A549 (cell line): ENCODE measurements at regions not wholly inside any gene's neighbourhood (a gene's known extent, or its start where the extent isn't known, plus 50 kb on each side); places are given as distances from the start of the nearest gene placed in this dataset.

Experiments used
- BHLHE40 ChIP-seq: IDR thresholded peaks from 2 replicates; pipeline ENCODE4 v1.6.1; 2012; ENCODE audit warnings: low read depth, low read length, inconsistent platforms
- CBX2 ChIP-seq: fragments of 200-600 bp; sonication (generic); IDR thresholded peaks from 2 replicates; pipeline ENCODE4 v1.6.1; 2016; ENCODE audit warnings: low read depth, mild to moderate bottlenecking, borderline replicate concordance
- CEBPB ChIP-seq, 2 experiments: fragments of >200 bp in 1 of 2; sonication (Bioruptor Twin) in 1 of 2; formaldehyde crosslinking in 1 of 2; IDR thresholded peaks; 2 replicates each; pipeline ENCODE4 v1.6.1; 2012 to 2016
- CHD2 ChIP-seq: fragments of 150-350 bp; IDR thresholded peaks from 2 replicates; pipeline ENCODE4 v1.6.1; 2014; ENCODE audit warnings: low read length; ENCODE audit not compliant: partially characterized antibody
- ESRRA ChIP-seq: fragments of 150-350 bp; IDR thresholded peaks from 2 replicates; pipeline ENCODE4 v1.6.1; 2014; ENCODE audit warnings: mild to moderate bottlenecking, low read length, borderline replicate concordance
- POLR2A ChIP-seq: IDR thresholded peaks from 2 replicates; pipeline ENCODE4 v1.6.1; 2012; ENCODE audit warnings: mild to moderate bottlenecking, low read length
- SMC3 ChIP-seq: fragments of >200 bp; sonication (Bioruptor Twin); formaldehyde crosslinking; IDR thresholded peaks from 3 replicates; pipeline ENCODE4 v1.6.1; 2018; ENCODE audit warnings: inconsistent platforms
- TF ChIP-seq, protein P1 (sequence below): fragments of >200 bp; sonication (Bioruptor Twin); formaldehyde crosslinking; IDR thresholded peaks from 3 replicates; pipeline ENCODE4 v1.5.1; 2016
- TF ChIP-seq, protein P2 (sequence below): fragments of 450-650 bp; IDR thresholded peaks from 2 replicates; pipeline ENCODE4 v1.6.1; 2014; ENCODE audit warnings: antibody characterized with exemption
- TF ChIP-seq, protein P3 (sequence below): fragments of 200-600 bp; sonication (generic); IDR thresholded peaks from 2 replicates; pipeline ENCODE4 v1.6.1; 2016; ENCODE audit warnings: antibody characterized with exemption, mild to moderate bottlenecking, moderate library complexity
- TF ChIP-seq, protein P4 (sequence below): IDR thresholded peaks from 2 replicates; pipeline ENCODE4 v1.6.1; 2012

DNA sequence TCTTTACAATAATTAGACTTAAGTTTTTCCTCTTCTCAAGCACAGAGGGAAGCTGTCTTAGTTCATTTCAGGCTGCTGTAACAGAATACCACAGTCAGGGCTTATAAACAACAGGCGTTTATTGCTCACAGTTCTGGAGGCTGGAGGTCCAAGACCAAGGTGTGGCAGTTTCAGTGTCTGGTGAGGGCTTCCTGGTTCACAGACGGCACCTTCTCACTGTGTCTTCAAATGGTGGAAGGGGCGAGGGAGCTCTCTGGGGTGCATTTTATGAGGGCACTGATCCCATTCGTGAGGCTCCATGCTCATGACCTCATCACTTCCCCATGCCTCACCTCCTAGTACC, 115.7 kb upstream of the MXRA5 start:
- no peak for TF ChIP-seq CEBPB (IDR thresholded peaks at IDR 0.05)
- TF ChIP-seq, protein P1, sequence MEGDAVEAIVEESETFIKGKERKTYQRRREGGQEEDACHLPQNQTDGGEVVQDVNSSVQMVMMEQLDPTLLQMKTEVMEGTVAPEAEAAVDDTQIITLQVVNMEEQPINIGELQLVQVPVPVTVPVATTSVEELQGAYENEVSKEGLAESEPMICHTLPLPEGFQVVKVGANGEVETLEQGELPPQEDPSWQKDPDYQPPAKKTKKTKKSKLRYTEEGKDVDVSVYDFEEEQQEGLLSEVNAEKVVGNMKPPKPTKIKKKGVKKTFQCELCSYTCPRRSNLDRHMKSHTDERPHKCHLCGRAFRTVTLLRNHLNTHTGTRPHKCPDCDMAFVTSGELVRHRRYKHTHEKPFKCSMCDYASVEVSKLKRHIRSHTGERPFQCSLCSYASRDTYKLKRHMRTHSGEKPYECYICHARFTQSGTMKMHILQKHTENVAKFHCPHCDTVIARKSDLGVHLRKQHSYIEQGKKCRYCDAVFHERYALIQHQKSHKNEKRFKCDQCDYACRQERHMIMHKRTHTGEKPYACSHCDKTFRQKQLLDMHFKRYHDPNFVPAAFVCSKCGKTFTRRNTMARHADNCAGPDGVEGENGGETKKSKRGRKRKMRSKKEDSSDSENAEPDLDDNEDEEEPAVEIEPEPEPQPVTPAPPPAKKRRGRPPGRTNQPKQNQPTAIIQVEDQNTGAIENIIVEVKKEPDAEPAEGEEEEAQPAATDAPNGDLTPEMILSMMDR, result no peak
- TF ChIP-seq POLR2A, result no peak
- no peak for TF ChIP-seq ESRRA
- no peak for TF ChIP-seq BHLHE40
- no peak for TF ChIP-seq SMC3
- TF ChIP-seq, protein P2, sequence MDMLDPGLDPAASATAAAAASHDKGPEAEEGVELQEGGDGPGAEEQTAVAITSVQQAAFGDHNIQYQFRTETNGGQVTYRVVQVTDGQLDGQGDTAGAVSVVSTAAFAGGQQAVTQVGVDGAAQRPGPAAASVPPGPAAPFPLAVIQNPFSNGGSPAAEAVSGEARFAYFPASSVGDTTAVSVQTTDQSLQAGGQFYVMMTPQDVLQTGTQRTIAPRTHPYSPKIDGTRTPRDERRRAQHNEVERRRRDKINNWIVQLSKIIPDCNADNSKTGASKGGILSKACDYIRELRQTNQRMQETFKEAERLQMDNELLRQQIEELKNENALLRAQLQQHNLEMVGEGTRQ, result no peak
- TF ChIP-seq CHD2, result no peak
- TF ChIP-seq, protein P3, sequence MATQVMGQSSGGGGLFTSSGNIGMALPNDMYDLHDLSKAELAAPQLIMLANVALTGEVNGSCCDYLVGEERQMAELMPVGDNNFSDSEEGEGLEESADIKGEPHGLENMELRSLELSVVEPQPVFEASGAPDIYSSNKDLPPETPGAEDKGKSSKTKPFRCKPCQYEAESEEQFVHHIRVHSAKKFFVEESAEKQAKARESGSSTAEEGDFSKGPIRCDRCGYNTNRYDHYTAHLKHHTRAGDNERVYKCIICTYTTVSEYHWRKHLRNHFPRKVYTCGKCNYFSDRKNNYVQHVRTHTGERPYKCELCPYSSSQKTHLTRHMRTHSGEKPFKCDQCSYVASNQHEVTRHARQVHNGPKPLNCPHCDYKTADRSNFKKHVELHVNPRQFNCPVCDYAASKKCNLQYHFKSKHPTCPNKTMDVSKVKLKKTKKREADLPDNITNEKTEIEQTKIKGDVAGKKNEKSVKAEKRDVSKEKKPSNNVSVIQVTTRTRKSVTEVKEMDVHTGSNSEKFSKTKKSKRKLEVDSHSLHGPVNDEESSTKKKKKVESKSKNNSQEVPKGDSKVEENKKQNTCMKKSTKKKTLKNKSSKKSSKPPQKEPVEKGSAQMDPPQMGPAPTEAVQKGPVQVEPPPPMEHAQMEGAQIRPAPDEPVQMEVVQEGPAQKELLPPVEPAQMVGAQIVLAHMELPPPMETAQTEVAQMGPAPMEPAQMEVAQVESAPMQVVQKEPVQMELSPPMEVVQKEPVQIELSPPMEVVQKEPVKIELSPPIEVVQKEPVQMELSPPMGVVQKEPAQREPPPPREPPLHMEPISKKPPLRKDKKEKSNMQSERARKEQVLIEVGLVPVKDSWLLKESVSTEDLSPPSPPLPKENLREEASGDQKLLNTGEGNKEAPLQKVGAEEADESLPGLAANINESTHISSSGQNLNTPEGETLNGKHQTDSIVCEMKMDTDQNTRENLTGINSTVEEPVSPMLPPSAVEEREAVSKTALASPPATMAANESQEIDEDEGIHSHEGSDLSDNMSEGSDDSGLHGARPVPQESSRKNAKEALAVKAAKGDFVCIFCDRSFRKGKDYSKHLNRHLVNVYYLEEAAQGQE, result no peak
- TF ChIP-seq CBX2, result no peak
- TF ChIP-seq, protein P4, sequence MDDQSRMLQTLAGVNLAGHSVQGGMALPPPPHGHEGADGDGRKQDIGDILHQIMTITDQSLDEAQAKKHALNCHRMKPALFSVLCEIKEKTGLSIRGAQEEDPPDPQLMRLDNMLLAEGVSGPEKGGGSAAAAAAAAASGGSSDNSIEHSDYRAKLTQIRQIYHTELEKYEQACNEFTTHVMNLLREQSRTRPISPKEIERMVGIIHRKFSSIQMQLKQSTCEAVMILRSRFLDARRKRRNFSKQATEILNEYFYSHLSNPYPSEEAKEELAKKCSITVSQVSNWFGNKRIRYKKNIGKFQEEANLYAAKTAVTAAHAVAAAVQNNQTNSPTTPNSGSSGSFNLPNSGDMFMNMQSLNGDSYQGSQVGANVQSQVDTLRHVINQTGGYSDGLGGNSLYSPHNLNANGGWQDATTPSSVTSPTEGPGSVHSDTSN, result no peak
